Esophagus squamous epithelium (tissue), 4 donors: ENCODE measurements at regions not wholly inside any gene's neighbourhood (a gene's known extent, or its start where the extent isn't known, plus 50 kb on each side); places are given as distances from the start of the nearest gene placed in this dataset.

Source experiments
- POLR2A ChIP-seq, 4 donors: fragments of 450-650 bp; IDR thresholded peaks; one replicate each; pipeline ENCODE4 v1.6.1; 2017; ENCODE audit warnings: antibody characterized with exemption in 4 of 4, mild to moderate bottlenecking in 4 of 4, moderate library complexity in 3 of 4
- TF ChIP-seq, protein P1 (sequence below), 6 experiments: fragments of 450-650 bp in 4 of 6; fragments of 200-600 bp in 2 of 6; sonication (generic) in 2 of 6; IDR thresholded peaks; one replicate each; pipeline ENCODE4 v1.5.1; 2016 to 2019; ENCODE audit warnings: antibody characterized with exemption in 6 of 6, mild to moderate bottlenecking in 4 of 6, moderate library complexity in 4 of 6

DNA sequence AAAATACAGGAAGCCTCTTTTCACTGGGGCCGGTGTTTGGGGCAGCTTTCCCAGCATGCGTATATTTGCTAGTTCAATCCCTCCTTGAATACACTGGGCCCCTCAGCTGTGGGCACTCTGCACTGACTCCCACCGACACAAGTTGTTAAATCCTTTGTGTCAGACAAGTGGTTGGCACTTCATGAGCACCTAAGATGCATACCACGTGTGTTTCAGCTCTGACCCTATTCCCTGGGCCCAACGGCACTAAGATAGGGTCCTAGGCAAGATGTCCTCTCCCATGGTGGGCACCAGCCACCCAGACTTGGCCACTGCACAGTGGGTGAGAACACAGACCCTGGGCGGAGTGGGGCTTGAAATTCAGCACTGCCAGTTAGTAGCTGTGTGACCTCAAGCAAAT lies 173.8 kb downstream of the BCL11B start:
- TF ChIP-seq, protein P1, sequence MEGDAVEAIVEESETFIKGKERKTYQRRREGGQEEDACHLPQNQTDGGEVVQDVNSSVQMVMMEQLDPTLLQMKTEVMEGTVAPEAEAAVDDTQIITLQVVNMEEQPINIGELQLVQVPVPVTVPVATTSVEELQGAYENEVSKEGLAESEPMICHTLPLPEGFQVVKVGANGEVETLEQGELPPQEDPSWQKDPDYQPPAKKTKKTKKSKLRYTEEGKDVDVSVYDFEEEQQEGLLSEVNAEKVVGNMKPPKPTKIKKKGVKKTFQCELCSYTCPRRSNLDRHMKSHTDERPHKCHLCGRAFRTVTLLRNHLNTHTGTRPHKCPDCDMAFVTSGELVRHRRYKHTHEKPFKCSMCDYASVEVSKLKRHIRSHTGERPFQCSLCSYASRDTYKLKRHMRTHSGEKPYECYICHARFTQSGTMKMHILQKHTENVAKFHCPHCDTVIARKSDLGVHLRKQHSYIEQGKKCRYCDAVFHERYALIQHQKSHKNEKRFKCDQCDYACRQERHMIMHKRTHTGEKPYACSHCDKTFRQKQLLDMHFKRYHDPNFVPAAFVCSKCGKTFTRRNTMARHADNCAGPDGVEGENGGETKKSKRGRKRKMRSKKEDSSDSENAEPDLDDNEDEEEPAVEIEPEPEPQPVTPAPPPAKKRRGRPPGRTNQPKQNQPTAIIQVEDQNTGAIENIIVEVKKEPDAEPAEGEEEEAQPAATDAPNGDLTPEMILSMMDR (IDR thresholded peaks at IDR 0.05) = no peak
- no peak for TF ChIP-seq POLR2A (IDR thresholded peaks at IDR 0.05)
